Body of pancreas (tissue), 4 donors: ENCODE measurements at regions not wholly inside any gene's neighbourhood (a gene's known extent, or its start where the extent isn't known, plus 50 kb on each side); places are given as distances from the start of the nearest gene placed in this dataset.

Source experiments
- POLR2A ChIP-seq, 3 donors: fragments of 450-650 bp; IDR thresholded peaks; one replicate each; pipeline ENCODE4 v1.6.1; 2016; ENCODE audit warnings: antibody characterized with exemption in 3 of 3, mild to moderate bottlenecking in 2 of 3
- TF ChIP-seq, protein P1 (sequence below), 7 experiments: fragments of 450-650 bp in 4 of 7; fragments of 200-600 bp in 3 of 7; sonication (generic) in 3 of 7; IDR thresholded peaks; one replicate each; pipeline ENCODE4 v1.5.1; 2016 to 2019; ENCODE audit warnings: antibody characterized with exemption in 7 of 7

GRCh38 chr5:118165619-118166018 is 822.7 kb downstream of the DTWD2 start:
- TF ChIP-seq, protein P1, sequence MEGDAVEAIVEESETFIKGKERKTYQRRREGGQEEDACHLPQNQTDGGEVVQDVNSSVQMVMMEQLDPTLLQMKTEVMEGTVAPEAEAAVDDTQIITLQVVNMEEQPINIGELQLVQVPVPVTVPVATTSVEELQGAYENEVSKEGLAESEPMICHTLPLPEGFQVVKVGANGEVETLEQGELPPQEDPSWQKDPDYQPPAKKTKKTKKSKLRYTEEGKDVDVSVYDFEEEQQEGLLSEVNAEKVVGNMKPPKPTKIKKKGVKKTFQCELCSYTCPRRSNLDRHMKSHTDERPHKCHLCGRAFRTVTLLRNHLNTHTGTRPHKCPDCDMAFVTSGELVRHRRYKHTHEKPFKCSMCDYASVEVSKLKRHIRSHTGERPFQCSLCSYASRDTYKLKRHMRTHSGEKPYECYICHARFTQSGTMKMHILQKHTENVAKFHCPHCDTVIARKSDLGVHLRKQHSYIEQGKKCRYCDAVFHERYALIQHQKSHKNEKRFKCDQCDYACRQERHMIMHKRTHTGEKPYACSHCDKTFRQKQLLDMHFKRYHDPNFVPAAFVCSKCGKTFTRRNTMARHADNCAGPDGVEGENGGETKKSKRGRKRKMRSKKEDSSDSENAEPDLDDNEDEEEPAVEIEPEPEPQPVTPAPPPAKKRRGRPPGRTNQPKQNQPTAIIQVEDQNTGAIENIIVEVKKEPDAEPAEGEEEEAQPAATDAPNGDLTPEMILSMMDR (IDR thresholded peaks at IDR 0.05): no peak
- no peak for TF ChIP-seq POLR2A (IDR thresholded peaks at IDR 0.05)
